ENCODE measurements at regions not wholly inside any gene's neighbourhood (a gene's known extent, or its start where the extent isn't known, plus 50 kb on each side); places are given as distances from the start of the nearest gene placed in this dataset.

DNA sequence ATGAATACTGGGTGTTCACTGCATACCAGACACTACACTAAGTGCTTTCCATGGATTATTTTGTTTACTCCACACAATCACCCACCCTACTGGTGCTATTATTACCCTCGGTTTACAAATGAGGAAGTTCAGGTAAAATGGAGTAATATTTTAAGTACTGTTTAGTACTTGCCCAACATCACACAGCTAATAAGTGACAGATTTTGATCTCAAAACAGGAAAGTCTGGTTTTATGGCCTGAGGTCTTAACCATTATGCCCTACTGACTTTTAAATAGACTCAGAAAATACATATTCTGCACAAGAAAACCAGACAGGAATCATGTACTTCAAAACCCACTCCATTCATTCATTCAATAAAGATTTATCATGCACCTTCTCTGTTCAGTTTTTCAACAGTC, 431.0 kb upstream of the TLE4 start:
- DNase-seq (ENCODE audit: low read depth in 2 of 2): no peak

DNA sequence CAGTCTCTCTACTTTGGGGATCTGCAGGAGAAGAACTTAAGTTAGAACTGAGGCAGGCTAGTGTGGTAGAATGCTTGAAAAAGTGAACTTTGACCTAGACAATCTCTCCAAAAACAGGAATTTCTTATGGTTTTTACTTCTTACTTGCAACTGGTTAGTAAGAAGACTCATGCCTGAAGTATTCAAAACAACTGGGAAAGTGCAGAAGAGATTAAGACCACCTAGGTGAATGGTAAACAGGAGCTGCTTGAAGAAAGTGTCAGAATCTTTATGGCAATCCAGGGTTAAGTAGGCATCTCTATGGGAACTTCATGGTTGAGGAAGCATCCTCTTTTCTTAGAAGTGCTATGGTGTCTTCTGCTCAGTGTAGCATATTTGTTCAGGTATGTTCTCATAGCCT, 428.6 kb upstream of the TLE4 start:
- DNase-seq (ENCODE audit: low read depth in 2 of 2): no peak

DNA sequence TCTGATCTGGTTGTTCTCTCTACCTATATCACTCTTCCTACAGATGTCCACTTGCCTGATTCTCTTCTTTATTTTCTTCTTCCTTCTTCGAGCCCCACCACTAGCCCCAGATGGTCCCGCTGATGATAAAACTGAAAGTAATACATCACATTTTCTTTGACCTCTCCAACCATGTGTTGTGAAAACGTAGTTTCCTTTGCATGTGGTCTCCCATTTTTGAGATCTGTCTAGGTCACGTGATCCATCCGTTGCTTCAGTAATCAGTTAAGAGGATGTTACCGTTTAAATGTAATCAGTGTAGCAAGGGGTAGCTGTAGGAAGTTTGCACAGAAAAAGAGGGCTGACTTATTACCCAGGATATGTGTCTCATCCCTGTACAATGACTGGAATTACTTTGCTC, 426.3 kb upstream of the TLE4 start:
- DNase-seq (ENCODE audit: low read depth in 2 of 2): no peak

DNA sequence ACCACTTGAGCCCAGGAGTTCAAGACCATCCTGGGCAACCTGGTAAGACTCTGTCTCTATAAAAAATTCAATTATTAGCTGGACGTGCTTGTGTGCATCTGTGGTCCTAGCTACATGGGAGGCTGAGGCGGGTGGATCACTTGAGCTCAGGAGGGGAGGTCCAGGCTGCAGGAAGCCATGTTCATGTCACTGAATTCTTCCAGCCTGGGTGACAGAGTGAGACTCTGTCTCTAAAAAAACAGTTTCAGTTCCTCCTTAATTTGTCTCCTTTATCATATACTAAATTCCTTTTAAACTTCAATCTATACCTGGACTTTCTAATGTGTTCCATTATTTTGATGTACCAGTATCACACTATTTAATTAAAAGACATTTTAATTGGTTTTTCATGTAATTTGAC, 422.2 kb upstream of the TLE4 start:
- DNase-seq (ENCODE audit: low read depth in 2 of 2): no peak

DNA sequence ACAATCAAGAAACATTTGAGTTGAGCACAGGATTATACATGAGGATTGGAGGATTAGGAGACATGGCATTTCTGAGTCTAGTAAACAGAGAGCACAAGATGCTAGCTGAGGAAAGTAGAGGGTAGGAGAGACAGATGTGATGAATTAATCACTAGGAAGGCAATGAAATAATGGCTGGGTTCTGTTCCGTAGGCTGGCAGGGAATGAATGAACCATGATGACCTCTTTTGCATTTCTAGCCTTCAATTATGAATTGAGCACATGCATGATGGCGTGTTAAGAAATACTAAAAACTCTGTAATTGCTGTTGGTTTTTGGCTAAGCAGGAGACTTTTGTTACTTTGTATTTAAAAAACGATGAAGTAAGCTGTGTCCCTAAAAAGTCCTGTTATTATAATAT, 420.0 kb upstream of the TLE4 start:
- no peak for DNase-seq (ENCODE audit: low read depth in 2 of 2)

DNA sequence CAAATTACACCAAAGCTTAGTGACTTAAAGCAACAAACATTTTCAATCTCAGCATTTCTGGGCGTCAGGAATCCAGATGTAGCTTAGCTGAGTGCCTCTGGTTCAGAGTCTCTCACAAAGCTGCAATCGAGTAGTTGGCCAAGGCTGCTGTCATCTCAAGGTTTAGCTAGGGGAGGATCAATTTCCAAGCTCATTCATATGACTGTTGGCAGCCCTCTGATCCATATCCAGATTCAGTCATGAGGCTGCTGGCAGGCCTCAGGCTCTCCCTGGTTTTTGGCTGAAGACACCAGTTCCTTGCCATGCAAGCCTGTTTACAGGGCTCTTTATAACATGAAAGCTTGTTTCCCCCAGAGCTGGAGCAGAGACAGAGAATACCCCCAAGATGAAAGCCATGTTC, 419.5 kb upstream of the TLE4 start:
- no peak for DNase-seq (ENCODE audit: low read depth in 2 of 2)

DNA sequence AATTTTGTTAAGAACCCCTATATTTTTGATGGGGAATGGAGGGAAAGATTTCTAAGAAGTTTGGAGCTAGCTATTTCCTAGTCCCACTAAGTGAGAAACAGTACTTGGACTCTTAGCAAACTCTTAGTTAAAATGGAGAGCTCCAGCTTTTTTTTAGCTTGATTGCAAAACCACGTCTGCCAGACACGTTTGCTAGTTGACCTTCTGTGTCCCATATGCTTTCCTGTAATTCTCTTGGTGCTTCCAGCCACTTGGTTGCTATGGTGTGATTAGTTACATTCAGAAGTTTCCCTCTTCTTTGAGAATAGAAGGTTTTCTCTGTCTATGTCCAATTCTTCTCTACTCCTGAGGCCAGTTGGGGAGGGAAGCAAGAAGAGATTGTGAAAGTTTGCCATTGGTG, 417.0 kb upstream of the TLE4 start:
- DNase-seq (ENCODE audit: low read depth in 2 of 2): no peak

DNA sequence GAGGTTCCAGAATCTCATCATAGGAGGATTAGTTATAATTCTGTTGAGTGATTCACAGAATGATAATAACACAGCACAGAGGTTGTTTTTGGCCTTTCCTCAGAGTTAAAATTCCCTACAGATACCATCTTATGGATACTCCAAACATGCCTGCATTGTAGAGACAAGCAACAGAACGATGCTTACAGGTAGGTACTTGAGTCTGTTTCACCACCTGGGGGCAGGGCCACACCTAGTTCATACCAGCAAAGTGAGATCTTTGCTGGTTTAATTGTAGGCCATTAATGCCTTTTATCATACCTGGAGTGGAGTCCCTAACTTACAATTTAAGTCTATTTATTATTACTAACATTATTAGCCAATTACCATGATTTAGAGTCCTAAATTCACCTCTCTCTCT, 416.5 kb upstream of the TLE4 start:
- DNase-seq (ENCODE audit: low read depth in 2 of 2): no peak

DNA sequence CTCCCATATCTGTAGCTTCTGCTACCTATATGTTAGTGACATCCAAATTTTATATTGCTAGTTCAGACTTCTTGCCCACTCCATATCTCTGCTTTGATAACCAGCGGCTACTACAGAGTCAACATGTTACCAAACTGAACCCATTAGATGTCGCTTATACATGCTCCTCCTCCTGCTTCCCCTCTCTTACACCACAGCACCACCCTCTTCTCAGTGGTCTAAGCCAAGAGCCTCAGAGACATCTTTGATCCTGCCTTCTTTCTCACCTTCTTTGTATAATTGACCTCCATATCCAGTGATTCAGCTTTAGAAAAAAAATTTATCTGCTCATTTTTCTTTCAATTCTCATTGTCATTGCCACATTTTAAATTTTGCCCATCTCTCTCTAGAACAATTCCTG, 408.2 kb upstream of the TLE4 start:
- DNase-seq (ENCODE audit: low read depth in 2 of 2): no peak

DNA sequence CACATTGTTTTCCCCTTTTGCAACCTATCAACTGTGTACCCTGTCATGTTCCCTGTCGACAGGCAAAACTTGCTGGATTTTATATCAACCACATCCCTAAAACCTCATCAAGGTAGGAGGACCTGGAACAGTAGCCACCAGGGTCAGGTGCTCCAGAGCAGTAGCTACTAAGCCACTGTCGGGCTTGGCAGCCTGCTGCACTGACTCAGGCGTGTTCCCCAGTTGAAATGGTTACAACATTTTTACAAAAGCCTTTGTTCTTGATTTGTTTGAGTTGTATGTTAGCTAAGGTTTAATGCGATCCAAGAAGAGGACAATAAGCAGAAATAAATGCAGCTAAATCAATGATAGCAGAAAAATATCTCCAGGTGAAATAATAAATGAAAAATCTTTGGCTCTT, 407.4 kb upstream of the TLE4 start:
- DNase-seq (ENCODE audit: low read depth in 2 of 2): no peak

DNA sequence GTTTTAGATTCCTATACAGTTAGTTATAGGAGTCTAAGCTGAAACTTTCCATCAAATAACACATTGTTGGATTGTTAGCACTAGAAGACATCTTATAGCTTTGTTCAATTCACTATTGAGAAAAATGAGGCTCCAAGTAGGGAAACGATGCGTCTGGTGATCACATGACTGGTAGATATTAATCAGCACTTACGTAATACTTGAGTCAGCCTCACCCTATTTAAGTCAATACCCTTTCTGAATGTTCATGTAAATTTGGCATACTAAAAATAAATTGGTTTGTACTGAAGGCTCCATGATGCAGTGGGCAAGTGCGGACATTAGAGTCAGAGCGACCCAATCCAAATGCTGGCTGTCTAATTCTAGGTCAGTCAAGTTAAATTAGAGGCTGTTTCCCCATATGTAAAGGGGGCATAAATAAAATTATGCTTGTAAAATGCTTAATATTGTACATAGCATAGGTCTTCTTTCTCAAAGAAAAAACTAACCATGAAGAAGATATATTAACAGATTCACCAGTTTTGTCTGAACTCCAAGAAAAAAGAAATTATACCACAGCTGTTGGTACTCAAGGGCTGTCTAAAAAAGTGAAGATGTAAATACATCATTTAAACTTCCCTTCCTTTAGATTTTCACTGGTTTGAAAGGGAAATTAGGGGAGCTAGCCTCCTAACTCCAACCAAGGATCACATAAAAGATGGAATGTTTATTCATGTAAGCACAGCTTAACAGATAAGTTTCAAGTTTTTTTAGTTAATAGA, 406.6 kb upstream of the TLE4 start:
- no peak for DNase-seq (ENCODE audit: low read depth in 2 of 2)

DNA sequence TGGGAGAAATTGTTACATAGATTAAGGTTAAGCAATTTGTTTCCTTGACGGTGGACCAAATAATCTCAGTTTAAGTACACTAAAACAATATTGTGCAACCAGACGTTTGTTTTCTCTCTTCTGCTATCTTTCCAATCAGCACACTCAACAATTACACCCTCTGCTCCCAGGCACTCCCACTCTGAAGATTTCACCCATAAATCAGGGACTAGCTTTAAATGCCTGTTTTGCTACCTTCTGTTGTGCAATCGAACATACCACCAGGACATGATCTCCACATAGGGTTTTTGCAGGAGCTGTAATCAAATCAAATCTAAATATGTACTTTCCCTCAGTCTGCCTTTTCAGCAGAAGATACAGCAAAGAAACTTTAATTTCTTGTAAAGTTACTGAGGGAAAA, 405.8 kb upstream of the TLE4 start:
- no peak for DNase-seq (ENCODE audit: low read depth in 2 of 2)

DNA sequence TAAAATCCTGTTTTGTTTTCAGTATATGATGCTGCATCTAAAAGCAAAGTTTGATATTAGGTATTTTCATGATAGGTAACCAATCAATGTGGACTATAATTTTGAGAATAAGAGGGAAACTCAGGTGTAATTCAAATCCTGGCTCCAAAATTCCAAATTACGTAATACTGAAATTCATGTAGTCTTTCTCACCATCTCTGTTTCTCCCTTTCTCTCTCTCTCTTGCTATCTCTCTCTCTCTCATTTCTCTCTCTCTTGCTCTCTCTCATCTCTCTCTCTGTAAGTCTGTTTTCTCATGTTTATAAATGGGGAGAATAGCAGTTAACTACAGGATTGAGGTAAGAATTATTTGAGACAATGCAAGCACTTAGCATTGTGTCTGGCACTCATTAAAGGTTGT, 401.1 kb upstream of the TLE4 start:
- no peak for DNase-seq (ENCODE audit: low read depth in 2 of 2)

DNA sequence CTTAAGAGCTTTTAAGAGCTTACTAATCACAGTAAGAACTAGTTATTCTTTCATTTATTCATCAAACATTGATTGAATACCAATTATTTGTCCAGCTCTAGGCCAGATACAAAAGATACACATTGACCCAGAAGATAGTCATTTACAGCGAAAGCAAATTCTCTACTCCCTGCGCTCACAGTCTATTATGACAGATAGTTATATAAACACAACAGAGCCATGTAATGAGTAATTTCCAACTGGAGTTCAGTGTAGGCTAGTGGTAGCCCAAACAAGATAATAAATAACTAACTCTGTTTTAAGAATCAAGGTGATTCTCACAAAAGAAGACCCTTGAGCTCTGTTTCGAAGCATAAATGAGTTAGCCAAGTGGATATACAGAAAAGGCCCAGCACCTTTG, 397.8 kb upstream of the TLE4 start:
- DNase-seq (ENCODE audit: low read depth in 2 of 2): no peak

DNA sequence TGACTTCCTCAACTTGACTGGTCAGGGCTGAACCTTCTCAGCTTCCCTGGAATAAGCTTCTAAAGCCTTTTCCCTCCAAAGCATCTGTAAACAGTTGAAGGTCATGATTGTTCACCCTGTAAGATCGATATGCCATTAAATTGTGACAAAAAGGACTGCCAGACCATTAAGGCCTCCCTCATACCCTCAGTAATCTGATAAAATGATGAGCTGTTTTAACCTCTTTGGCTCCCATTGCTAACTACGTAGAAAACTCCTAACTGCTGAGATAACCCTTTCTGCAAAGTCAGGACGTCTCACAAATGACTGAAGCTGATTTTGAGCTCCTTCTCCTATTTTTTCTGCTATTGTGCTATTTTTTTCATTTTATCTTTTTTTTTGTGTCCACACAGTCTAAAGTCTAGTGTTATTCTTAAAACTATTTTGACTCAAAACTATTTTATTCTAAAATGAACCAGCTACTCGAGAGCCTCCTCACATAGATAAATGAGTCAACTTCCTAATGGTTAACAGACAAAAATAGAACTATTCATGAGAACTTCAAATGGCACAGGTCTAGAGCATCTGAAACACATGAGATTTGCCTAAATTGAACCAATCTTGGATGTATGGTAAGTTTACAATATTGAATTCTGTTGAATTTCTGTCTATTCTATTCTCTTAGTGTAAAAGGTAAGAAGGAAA, 395.6 kb upstream of the TLE4 start:
- DNase-seq (ENCODE audit: low read depth in 2 of 2): no peak

DNA sequence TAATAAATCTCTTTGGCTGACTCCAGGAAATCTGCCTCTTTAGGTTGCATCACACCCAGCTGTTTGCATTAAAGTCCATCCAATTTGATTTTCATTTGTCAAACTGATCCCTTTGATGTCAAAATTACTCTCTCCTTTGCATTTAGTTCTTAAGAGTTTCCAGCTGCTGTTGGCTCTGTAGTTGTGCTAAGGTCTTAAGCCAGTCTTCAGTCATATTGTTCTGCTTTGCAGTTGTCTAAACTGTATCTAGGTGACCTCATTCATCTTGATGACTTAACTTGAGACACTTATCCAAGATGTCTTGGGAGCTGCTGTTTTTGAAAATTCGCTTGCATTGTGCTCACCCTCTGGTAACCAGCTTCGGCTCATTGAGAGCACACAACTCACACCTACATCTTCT, 386.9 kb upstream of the TLE4 start:
- DNase-seq (ENCODE audit: low read depth in 2 of 2): no peak

DNA sequence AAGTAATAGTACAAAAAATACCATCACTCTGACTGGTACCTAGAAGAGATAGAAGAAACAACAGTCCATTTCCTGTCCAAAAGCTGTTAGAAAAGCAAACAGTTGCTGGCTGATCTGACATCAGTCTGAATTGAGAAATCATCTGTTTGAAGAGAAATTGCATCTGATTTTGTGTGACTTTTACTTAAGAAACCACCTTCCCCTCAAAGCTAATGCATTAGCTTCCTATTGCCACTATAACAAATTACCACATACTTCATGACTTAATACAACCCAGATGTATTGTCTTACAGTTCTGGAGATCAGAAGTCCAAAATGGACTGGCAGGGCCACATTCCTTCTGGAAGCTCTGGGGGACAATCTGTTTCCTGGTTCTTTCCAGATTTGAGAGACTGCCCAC, 385.9 kb upstream of the TLE4 start:
- no peak for DNase-seq (ENCODE audit: low read depth in 2 of 2)

DNA sequence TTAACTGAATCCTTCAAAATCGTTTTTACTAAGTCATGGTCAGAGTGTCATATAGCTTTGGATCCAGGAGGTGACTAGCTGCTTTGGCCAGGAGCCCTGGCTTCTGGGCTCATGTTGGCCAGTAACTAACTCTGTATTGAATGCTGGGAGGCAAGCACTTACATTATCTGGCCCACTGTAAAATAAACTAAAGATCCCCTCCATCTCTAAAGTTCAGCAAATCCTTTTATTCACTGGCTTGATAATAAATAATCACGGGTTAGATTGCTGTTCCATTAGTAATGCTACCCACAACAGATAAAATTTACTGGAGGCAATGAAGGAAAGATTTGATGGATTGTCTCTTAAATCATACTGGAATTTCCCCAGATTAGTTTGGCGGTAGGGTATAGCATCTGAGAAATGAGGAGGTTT, 382.2 kb upstream of the TLE4 start:
- DNase-seq (ENCODE audit: low read depth in 2 of 2): no peak

DNA sequence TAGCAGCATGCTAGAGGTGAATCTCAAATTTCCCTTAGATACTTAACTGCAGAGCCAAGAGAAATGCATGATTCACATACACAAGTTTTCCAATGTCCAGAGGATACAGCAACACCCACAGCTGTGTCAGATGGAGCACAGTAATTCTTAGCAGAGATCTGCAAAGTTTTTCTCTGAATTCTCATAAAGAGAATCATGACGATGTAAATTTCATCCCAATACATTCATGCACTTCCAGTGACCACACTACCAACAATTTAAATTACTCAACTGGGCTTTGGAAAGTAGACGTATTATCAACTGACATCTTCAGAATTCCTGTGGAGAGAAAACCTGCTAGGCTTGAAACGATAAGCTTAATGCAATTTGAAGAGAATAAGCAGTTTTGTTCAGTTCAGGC, 378.8 kb upstream of the TLE4 start:
- DNase-seq (ENCODE audit: low read depth in 2 of 2): no peak

DNA sequence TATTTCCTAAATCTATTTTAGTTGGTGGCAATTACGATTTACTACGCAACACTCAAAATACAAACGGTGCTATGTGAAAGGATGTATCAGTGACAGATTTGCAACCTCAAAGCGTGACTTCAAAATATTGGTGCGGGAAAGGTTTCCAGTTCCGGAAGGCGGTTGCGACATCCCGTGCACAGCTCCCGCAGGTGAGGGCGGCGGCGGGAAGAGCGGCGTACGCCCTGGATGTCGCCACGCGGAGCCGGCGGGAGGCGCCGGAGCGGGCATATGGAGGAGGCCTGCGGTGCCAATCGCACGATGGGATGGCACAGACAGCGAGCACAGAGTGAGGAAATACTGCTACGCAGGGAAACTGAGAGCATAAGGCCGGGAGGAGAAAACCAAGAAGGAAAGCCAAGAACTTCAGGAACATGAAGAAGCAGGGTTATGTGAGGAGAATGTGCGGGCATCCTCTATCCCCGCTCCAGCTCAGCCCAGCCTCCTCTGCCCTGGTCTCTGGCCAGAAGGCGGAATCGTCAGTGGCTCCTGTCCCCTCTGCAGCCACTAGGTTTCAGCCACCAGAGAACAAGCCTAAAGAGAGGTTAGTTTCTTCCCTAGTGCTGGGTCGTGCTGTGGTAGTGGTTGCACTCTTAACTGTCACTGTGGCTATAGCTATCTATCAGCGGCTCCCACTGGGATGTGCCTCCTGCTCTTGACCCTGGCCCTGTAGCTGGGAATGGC, 378.1 kb upstream of the TLE4 start:
- DNase-seq (ENCODE audit: low read depth in 2 of 2): no peak

DNA sequence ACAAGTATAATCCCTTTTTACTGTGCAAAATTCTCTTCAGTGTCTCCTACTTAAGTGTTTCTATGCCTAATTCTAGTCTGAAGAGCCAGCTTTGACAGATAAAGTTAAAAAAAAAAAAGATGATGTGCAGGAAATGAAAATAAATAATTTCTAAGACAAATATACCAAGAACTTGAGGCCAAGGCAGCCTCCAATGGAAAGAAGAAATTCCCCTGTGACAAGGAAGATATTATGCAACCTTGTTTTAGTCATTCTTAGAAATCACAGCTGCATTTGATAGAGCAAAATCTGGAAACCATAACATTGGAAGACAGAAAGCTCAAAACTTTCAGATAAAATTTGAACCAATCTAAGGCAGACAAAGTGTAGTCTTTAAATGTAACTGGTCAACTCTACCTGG, 375.9 kb upstream of the TLE4 start:
- no peak for DNase-seq (ENCODE audit: low read depth in 2 of 2)

DNA sequence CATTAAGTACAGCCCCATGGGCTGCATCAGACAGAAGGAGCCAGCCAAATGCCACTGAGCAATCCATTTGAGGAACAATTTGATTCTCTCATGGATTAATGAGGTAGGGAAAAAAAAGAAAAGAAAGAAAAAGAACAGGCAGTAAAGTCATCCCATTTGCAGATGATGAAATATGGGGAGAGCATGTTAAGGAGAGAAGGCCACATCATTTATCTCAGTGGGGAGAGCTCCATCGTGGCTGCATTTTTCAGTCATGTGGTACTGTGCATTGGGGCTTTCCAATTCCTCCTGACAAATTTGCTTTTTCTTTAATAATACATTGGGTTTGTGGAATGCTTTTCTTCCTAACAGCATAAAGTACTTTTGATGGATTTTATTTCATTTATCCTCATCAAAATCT, 375.2 kb upstream of the TLE4 start:
- DNase-seq (ENCODE audit: low read depth in 2 of 2): no peak

DNA sequence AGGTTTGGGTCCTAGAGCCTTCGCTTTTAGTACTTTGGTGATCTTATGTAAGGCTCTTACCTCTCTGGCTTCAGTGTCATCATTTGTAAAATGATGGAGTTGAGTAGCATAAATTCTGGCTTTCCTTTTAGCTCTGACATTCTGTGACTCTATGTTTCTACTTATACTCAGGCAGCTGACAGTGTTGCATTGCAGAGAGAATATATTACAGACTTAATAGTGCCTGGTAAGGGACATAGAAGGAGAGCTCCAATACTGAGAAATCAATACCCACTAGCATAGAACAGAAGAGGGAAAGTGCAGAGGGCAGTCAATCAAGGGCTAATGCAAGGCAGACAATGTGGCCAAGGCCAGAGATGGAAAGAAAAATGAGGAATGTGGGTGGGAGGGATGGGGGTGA, 371.4 kb upstream of the TLE4 start:
- DNase-seq (ENCODE audit: low read depth in 2 of 2): no peak

Data from stimulated activated CD8-positive, alpha-beta memory T cell treated with anti-CD3 and anti-CD28 coated beads, Interleukin-15, amount 100 ng/mL, for 48 hours (primary cell).